ENCODE measurements at regions not wholly inside any gene's neighbourhood (a gene's known extent, or its start where the extent isn't known, plus 50 kb on each side); places are given as distances from the start of the nearest gene placed in this dataset.

DNA sequence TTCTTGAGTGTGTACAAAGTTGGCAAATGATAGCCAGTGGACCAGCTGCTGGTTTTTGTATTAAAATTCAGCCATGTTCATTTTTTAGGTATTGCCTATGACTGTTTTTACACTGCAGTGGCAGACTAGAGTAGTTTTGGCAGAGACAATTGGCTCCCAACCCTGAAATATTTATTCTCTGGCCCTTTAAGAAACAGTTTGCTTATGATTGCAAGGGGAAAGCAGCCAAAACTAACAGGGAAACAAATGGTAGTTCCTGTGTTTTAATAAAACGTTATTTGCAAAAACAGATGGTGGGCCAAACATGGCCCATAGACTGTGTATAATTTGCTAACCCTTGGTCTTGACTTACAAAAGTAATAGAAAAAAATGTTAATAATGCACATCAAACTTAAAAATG is 110.2 kb downstream of the ALX1 start:
- H3K27ac ChIP-seq (ENCODE audit: low read depth, low read length, severe bottlenecking): no peak overlapping the region
- no peak overlapping the region for H3K4me3 ChIP-seq (ENCODE audit: extremely low read depth, insufficient read depth, low read length, poor library complexity, severe bottlenecking)
- no peaks in the 10 kb centered on the region for H3K4me1 ChIP-seq (ENCODE audit: control insufficient read depth, insufficient read depth, low read length, poor library complexity, severe bottlenecking)
- no peaks in the 10 kb centered on the region for H3K9me3 ChIP-seq (ENCODE audit: control insufficient read depth, low read length)
- no peaks in the 10 kb centered on the region for H3K36me3 ChIP-seq (ENCODE audit: control insufficient read depth, insufficient read depth, low read length)
- WGBS, 2 experiments (ENCODE audit: insufficient coverage in 2 of 2): 80 to 89% methylated on average over 1 of the region's 1 CpG

GRCh38 chr12:85392508-85392907 is 112.5 kb downstream of the ALX1 start:
- Histone ChIP-seq H3K27ac (ENCODE audit: low read depth, low read length, severe bottlenecking) (no peak overlapping the region), H3K4me3 (ENCODE audit: extremely low read depth, insufficient read depth, low read length, poor library complexity, severe bottlenecking) (no peak overlapping the region), H3K9me3 (ENCODE audit: control insufficient read depth, low read length) (no peaks in the 10 kb centered on the region), H3K4me1 (ENCODE audit: control insufficient read depth, insufficient read depth, low read length, poor library complexity, severe bottlenecking) (no peaks in the 10 kb centered on the region), H3K36me3 (ENCODE audit: control insufficient read depth, insufficient read depth, low read length) (no peaks in the 10 kb centered on the region)
- WGBS, 2 experiments (ENCODE audit: insufficient coverage in 2 of 2): 100% methylated on average over 1 of the region's 1 CpG; no CpG with 5 or more reads in 1 of the 2 experiments

- H3K4me1 ChIP-seq (ENCODE audit: control insufficient read depth, insufficient read depth, low read length, poor library complexity, severe bottlenecking): no peaks in the 10 kb centered on the region
- no peaks in the 10 kb centered on the region for H3K36me3 ChIP-seq (ENCODE audit: control insufficient read depth, insufficient read depth, low read length)
Measured at GRCh38 chr12:85393606-85394005, 113.6 kb downstream of the ALX1 start.

GRCh38 chr12:85394065-85394464 is 114.0 kb downstream of the ALX1 start:
- 88 to 100% methylated on average over 2 of the region's 3 CpGs for WGBS, 2 experiments (ENCODE audit: insufficient coverage in 2 of 2)
- H3K27ac ChIP-seq (ENCODE audit: low read depth, low read length, severe bottlenecking): no peak overlapping the region
- no peaks in the 10 kb centered on the region for H3K9me3 ChIP-seq (ENCODE audit: control insufficient read depth, low read length)
- no peak overlapping the region for H3K4me3 ChIP-seq (ENCODE audit: extremely low read depth, insufficient read depth, low read length, poor library complexity, severe bottlenecking)
- H3K36me3 ChIP-seq (ENCODE audit: control insufficient read depth, insufficient read depth, low read length): no peaks in the 10 kb centered on the region
- H3K4me1 ChIP-seq (ENCODE audit: control insufficient read depth, insufficient read depth, low read length, poor library complexity, severe bottlenecking): no peaks in the 10 kb centered on the region

More at GRCh38 chr12:85393606-85394005, 113.6 kb downstream of the ALX1 start:
- H3K9me3 ChIP-seq (ENCODE audit: control insufficient read depth, low read length): no peaks in the 10 kb centered on the region
- no peak overlapping the region for H3K4me3 ChIP-seq (ENCODE audit: extremely low read depth, insufficient read depth, low read length, poor library complexity, severe bottlenecking)
- no peak overlapping the region for H3K27ac ChIP-seq (ENCODE audit: low read depth, low read length, severe bottlenecking)

DNA sequence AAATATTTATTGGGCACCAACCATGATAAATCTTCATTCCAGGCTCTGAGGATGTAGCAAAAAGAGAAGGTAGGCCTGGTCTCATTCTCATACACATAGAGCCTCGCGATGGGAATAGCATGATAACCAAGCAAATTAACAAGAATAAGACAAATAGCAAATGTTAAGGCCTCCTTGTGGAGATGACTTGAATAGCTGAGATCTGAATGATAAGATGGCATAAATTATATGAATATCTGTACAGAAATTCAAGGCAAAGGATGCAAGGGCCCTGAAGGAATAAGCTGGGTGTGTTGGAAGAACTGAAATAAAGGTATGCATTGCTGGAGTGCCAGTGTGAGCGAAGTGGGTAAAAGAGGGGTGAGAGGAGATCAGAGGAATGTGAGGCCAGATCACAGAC is 114.8 kb downstream of the ALX1 start:
- H3K36me3 ChIP-seq (ENCODE audit: control insufficient read depth, insufficient read depth, low read length): no peaks in the 10 kb centered on the region
- no peaks in the 10 kb centered on the region for H3K4me1 ChIP-seq (ENCODE audit: control insufficient read depth, insufficient read depth, low read length, poor library complexity, severe bottlenecking)
- no peaks in the 10 kb centered on the region for H3K9me3 ChIP-seq (ENCODE audit: control insufficient read depth, low read length)
- no peak overlapping the region for H3K4me3 ChIP-seq (ENCODE audit: extremely low read depth, insufficient read depth, low read length, poor library complexity, severe bottlenecking)
- WGBS, 2 experiments (ENCODE audit: insufficient coverage in 2 of 2): 93% methylated on average over 1 of the region's 3 CpGs; no CpG with 5 or more reads in 1 of the 2 experiments
- no peak overlapping the region for H3K27ac ChIP-seq (ENCODE audit: low read depth, low read length, severe bottlenecking)

DNA sequence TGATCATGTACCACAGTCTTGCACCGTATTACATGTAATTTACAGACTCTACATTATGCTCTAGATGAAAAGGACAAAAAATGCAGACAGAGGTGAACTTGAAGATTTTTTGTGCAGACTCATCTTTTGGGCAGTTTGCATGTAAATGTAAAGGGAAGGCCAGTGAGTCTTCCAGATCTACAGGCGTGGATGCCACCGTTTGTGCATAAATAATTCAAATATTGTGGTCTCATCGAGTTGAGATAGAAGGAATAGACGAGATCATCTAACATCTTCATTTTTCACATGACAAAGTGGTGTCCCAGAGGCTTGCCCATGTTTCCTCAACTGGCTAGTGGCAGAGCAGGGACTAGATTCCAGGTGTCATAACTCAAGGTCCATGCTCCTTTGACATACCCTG is 125.2 kb downstream of the ALX1 start:
- H3K4me3 ChIP-seq (ENCODE audit: extremely low read depth, insufficient read depth, low read length, poor library complexity, severe bottlenecking): no peak overlapping the region
- H3K27ac ChIP-seq (ENCODE audit: low read depth, low read length, severe bottlenecking): no peak overlapping the region
- H3K4me1 ChIP-seq (ENCODE audit: control insufficient read depth, insufficient read depth, low read length, poor library complexity, severe bottlenecking): no peaks in the 10 kb centered on the region
- whole genome bisulfite sequencing, 2 experiments (ENCODE audit: insufficient coverage in 2 of 2): 83 to 96% methylated on average over 4 of the region's 5 CpGs
- no peaks in the 10 kb centered on the region for H3K36me3 ChIP-seq (ENCODE audit: control insufficient read depth, insufficient read depth, low read length)
- no peaks in the 10 kb centered on the region for H3K9me3 ChIP-seq (ENCODE audit: control insufficient read depth, low read length)

- Histone ChIP-seq H3K36me3 (ENCODE audit: control insufficient read depth, insufficient read depth, low read length) (no peaks in the 10 kb centered on the region), H3K9me3 (ENCODE audit: control insufficient read depth, low read length) (no peaks in the 10 kb centered on the region), H3K27ac (ENCODE audit: low read depth, low read length, severe bottlenecking) (no peak overlapping the region), H3K4me3 (ENCODE audit: extremely low read depth, insufficient read depth, low read length, poor library complexity, severe bottlenecking) (no peak overlapping the region), H3K4me1 (ENCODE audit: control insufficient read depth, insufficient read depth, low read length, poor library complexity, severe bottlenecking) (no peaks in the 10 kb centered on the region)
- WGBS, 2 experiments (ENCODE audit: insufficient coverage in 2 of 2): no CpG with 5 or more reads among the region's 4 CpGs
Measured at GRCh38 chr12:85405781-85406522, 125.9 kb downstream of the ALX1 start.

DNA sequence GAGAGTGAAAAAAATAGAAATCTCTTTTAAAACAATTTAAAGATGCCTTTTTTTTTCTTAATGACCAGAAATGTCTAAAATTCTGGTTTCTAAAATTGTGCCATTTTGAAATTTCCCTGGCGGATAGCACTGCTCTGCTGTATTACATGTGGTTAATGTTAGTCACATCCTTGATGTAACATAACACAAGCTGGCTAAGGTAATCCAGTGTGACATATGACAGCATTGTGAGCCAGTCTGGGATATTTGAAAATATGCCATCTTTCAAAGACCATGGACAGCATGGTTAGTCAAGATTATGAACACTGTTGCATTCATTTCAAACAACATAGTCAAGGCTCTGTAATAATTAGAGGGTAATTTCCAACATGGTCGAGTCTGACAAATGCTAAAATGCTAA is 133.2 kb downstream of the ALX1 start:
- H3K9me3 ChIP-seq (ENCODE audit: control insufficient read depth, low read length): no peaks in the 10 kb centered on the region
- 100% methylated on average over 1 of the region's 2 CpGs; no CpG with 5 or more reads in 1 of the 2 experiments for WGBS, 2 experiments (ENCODE audit: insufficient coverage in 2 of 2)
- no peaks in the 10 kb centered on the region for H3K4me1 ChIP-seq (ENCODE audit: control insufficient read depth, insufficient read depth, low read length, poor library complexity, severe bottlenecking)
- no peak overlapping the region for H3K4me3 ChIP-seq (ENCODE audit: extremely low read depth, insufficient read depth, low read length, poor library complexity, severe bottlenecking)
- no peak overlapping the region for H3K27ac ChIP-seq (ENCODE audit: low read depth, low read length, severe bottlenecking)
- H3K36me3 ChIP-seq (ENCODE audit: control insufficient read depth, insufficient read depth, low read length): no peaks in the 10 kb centered on the region

DNA sequence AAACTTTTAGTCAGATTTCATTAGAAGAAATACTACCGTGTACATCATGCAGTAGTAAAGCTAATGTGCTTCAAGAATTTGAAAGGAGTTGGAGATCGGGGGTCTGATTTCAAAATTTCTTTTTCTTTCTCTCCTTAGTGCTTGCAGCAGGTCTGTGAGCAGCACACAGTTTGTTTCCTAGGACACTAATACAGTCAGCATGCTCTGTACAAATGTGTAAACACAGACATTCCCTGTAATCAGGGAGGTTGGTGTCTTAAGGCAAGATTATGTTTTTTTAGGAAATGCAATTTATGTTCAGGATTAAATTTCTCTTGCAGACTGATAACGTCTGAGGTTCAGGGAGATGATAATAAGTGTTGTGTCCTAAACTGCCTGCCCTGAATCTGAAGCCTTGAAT is 142.7 kb downstream of the ALX1 start:
- Histone ChIP-seq H3K4me3 (ENCODE audit: extremely low read depth, insufficient read depth, low read length, poor library complexity, severe bottlenecking) (no peak overlapping the region), H3K36me3 (ENCODE audit: control insufficient read depth, insufficient read depth, low read length) (no peaks in the 10 kb centered on the region), H3K4me1 (ENCODE audit: control insufficient read depth, insufficient read depth, low read length, poor library complexity, severe bottlenecking) (no peaks in the 10 kb centered on the region), H3K27ac (ENCODE audit: low read depth, low read length, severe bottlenecking) (no peak overlapping the region), H3K9me3 (ENCODE audit: control insufficient read depth, low read length) (no peaks in the 10 kb centered on the region)
- WGBS, 2 experiments (ENCODE audit: insufficient coverage in 2 of 2): 50 to 67% methylated on average over 1 of the region's 3 CpGs

DNA sequence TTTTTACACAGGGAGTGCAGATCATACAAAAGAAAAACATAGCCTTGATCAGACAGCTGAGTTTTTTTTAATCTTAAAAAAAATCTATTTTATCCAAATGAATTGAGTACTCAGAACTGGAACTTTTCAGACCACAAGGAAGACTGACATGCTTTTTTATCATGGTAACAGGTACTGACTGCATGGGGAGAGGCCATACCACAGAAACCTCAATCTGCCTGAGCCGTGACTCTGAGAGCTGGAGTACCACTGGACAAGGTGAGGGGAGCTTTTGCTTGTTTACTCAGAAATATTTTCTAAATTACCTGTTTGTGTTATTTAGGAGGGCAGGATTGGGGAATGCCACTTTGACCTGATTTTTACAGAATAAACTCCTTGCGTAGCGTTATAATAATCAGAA is 143.9 kb downstream of the ALX1 start:
- Histone ChIP-seq H3K4me3 (ENCODE audit: extremely low read depth, insufficient read depth, low read length, poor library complexity, severe bottlenecking) (no peak overlapping the region), H3K27ac (ENCODE audit: low read depth, low read length, severe bottlenecking) (no peak overlapping the region), H3K36me3 (ENCODE audit: control insufficient read depth, insufficient read depth, low read length) (no peaks in the 10 kb centered on the region), H3K9me3 (ENCODE audit: control insufficient read depth, low read length) (no peaks in the 10 kb centered on the region), H3K4me1 (ENCODE audit: control insufficient read depth, insufficient read depth, low read length, poor library complexity, severe bottlenecking) (no peaks in the 10 kb centered on the region)
- WGBS, 2 experiments (ENCODE audit: insufficient coverage in 2 of 2): 100% methylated on average over 2 of the region's 3 CpGs

GRCh38 chr12:85424581-85425348 is 144.7 kb downstream of the ALX1 start:
- no peak overlapping the region for H3K4me3 ChIP-seq (ENCODE audit: extremely low read depth, insufficient read depth, low read length, poor library complexity, severe bottlenecking)
- H3K4me1 ChIP-seq (ENCODE audit: control insufficient read depth, insufficient read depth, low read length, poor library complexity, severe bottlenecking): no peaks in the 10 kb centered on the region
- no peaks in the 10 kb centered on the region for H3K9me3 ChIP-seq (ENCODE audit: control insufficient read depth, low read length)
- H3K36me3 ChIP-seq (ENCODE audit: control insufficient read depth, insufficient read depth, low read length): no peaks in the 10 kb centered on the region
- H3K27ac ChIP-seq (ENCODE audit: low read depth, low read length, severe bottlenecking): no peak overlapping the region
- WGBS, 2 experiments (ENCODE audit: insufficient coverage in 2 of 2): 83 to 92% methylated on average over 3 to 4 of the region's 10 CpGs

Data from mesodermal cell (in vitro differentiated cells).